GM12878 (cell line): ENCODE measurements at regions not wholly inside any gene's neighbourhood (a gene's known extent, or its start where the extent isn't known, plus 50 kb on each side); places are given as distances from the start of the nearest gene placed in this dataset.

ENCODE experiments used
- ATAC-seq: fragments of 200-7000 bp; cut with Tn5 transposase; 3 replicates; pipeline ENCODE4 v1.9.1; 2020; ENCODE audit warnings: mild to moderate bottlenecking, moderate library complexity
- BruUV-seq: library from RNA; stranded (reverse); fragments of 400-500 nt; replicated peaks from 2 replicates; lab custom pipeline; 2021; lab: Mats Ljungman, UMichigan
- CTCF ChIA-PET: fragments of 300-600 bp; sonication (Branson Sonifier 250); formaldehyde crosslinking; extraction: SDS; loops from one replicate; lab custom pipeline; 2021; ENCODE audit warnings: inconsistent platforms; lab: Yijun Ruan, JAX
- POLR2A ChIA-PET: fragments of 350-600 bp; formaldehyde crosslinking; extraction: SDS; loops from one replicate; lab custom pipeline; 2021; ENCODE audit warnings: inconsistent platforms; lab: Charles Lee
- RAD21 ChIA-PET: fragments of 300-600 bp; sonication (Branson Sonifier 250); formaldehyde crosslinking; loops from one replicate; lab custom pipeline; 2023; ENCODE audit warnings: antibody characterized with exemption; ENCODE audit not compliant: unreplicated experiment; lab: Charles Lee
- SMC1A ChIA-PET: fragments of 300-600 bp; sonication (Branson Sonifier 250); formaldehyde crosslinking; loops from one replicate; lab custom pipeline; 2023; ENCODE audit not compliant: unreplicated experiment, uncharacterized antibody; lab: Charles Lee
- DNase-seq: peaks from one replicate; pipeline ENCODE4 v3.0.0-alpha.2; 2011; ENCODE audit warnings: low read depth, low spot score
- FAIRE-seq: peaks from 3 replicates; lab custom pipeline; 2011; peaks lifted over from hg19 to GRCh38; lab: Jason Lieb, UNC
- H2AFZ ChIP-seq: 2 replicates; pipeline ENCODE4 v1.6.0; 2011; ENCODE audit warnings: low read depth, low read length, control low read depth; ENCODE audit not compliant: control insufficient read depth
- H3K27ac ChIP-seq: 2 replicates; pipeline ENCODE4 v1.5.1; 2011; ENCODE audit warnings: control low read depth; ENCODE audit not compliant: control insufficient read depth, insufficient read depth
- H3K27me3 ChIP-seq, 2 experiments: replicated peaks in 1 of 2; 2 replicates each; pipeline versions ENCODE4 v1.6.0 to v1.6.1; 2011; ENCODE audit warnings: low read length in 1 of 2; ENCODE audit not compliant: control insufficient read depth in 2 of 2, insufficient read depth in 2 of 2
- H3K36me3 ChIP-seq, 2 experiments: 2 replicates each; pipeline ENCODE4 v1.5.1; 2011; ENCODE audit warnings: low read length in 1 of 2; ENCODE audit not compliant: control insufficient read depth in 2 of 2, insufficient read depth in 2 of 2
- H3K4me1 ChIP-seq: 2 replicates; pipeline ENCODE4 v1.6.1; 2011; ENCODE audit warnings: mild to moderate bottlenecking, low read length, moderate library complexity, mixed read lengths; ENCODE audit not compliant: control insufficient read depth, insufficient read depth
- H3K4me2 ChIP-seq: 2 replicates; pipeline ENCODE4 v1.6.0; 2011; ENCODE audit warnings: control low read depth; ENCODE audit not compliant: control insufficient read depth, insufficient read depth
- H3K4me3 ChIP-seq: fragments of 200-600 bp; sonication (generic); 2 replicates; pipeline ENCODE4 v1.5.1; 2016
- H3K79me2 ChIP-seq: 2 replicates; pipeline ENCODE4 v1.6.0; 2011; ENCODE audit warnings: low read length; ENCODE audit not compliant: control insufficient read depth, insufficient read depth
- H3K9ac ChIP-seq: 2 replicates; pipeline ENCODE4 v1.8.0; 2011; ENCODE audit warnings: low read length, control low read depth, mixed read lengths; ENCODE audit not compliant: control insufficient read depth, insufficient read depth
- H3K9me3 ChIP-seq: replicated peaks from 3 replicates; pipeline ENCODE4 v1.5.1; 2011; ENCODE audit warnings: mild to moderate bottlenecking, low read length; ENCODE audit not compliant: control insufficient read depth, insufficient read depth
- H4K20me1 ChIP-seq: 2 replicates; pipeline ENCODE4 v1.6.0; 2011; ENCODE audit not compliant: control insufficient read depth, insufficient read depth
- BRCA1 ChIP-seq: IDR thresholded peaks from 2 replicates; pipeline ENCODE4 v1.6.1; 2011; ENCODE audit warnings: low read depth, low read length, improper control_type of control experiment
- CREB1 ChIP-seq: IDR thresholded peaks from 2 replicates; pipeline ENCODE4 v1.6.1; 2012; ENCODE audit warnings: low read depth, mild to moderate bottlenecking, inconsistent platforms
- IRF4 ChIP-seq: IDR thresholded peaks from 2 replicates; pipeline ENCODE4 v1.6.1; 2011; ENCODE audit warnings: low read depth, low read length
- JUNB ChIP-seq: IDR thresholded peaks from 2 replicates; pipeline ENCODE4 v1.6.1; 2016; ENCODE audit warnings: antibody characterized with exemption, mild to moderate bottlenecking
- MEF2A ChIP-seq: IDR thresholded peaks from 2 replicates; pipeline ENCODE4 v1.6.1; 2011; ENCODE audit warnings: low read depth, mild to moderate bottlenecking, low read length, moderate library complexity; ENCODE audit not compliant: insufficient read depth
- NFIC ChIP-seq: IDR thresholded peaks from 2 replicates; pipeline ENCODE4 v1.6.1; 2012; ENCODE audit warnings: low read depth, mild to moderate bottlenecking, inconsistent platforms, low read length, moderate library complexity
- NR2C1 ChIP-seq: fragments of 450-650 bp; IDR thresholded peaks from 2 replicates; pipeline ENCODE4 v1.6.1; 2017; ENCODE audit warnings: antibody characterized with exemption, mild to moderate bottlenecking, moderate library complexity
- RB1 ChIP-seq: fragments of 450-650 bp; formaldehyde crosslinking; IDR thresholded peaks from 2 replicates; pipeline ENCODE4 v1.6.1; 2017; ENCODE audit warnings: mild to moderate bottlenecking, borderline replicate concordance
- SKIL ChIP-seq: fragments of 450-650 bp; IDR thresholded peaks from 2 replicates; pipeline ENCODE4 v1.6.1; 2017; ENCODE audit warnings: mild to moderate bottlenecking, low read depth, inconsistent platforms; ENCODE audit not compliant: poor library complexity, severe bottlenecking
- SP1 ChIP-seq: IDR thresholded peaks from one replicate; pipeline ENCODE4 v1.6.1; 2011; ENCODE audit warnings: low read depth, low read length
- SREBF2 ChIP-seq: IDR thresholded peaks from 2 replicates; pipeline ENCODE4 v1.6.1; 2012; ENCODE audit warnings: mild to moderate bottlenecking, low read length
- TCF3 ChIP-seq: IDR thresholded peaks from 2 replicates; pipeline ENCODE4 v1.6.1; 2012; ENCODE audit warnings: low read depth, mild to moderate bottlenecking, low read length, borderline replicate concordance; ENCODE audit not compliant: insufficient read depth
- YY1 ChIP-seq: IDR thresholded peaks from 2 replicates; pipeline ENCODE4 v1.6.1; 2011; ENCODE audit warnings: low read depth, mild to moderate bottlenecking, low read length
- WGBS: methylation state at CpG from one replicate; pipeline ENCODE4 v1.1.6; 2016; ENCODE audit warnings: low lambda C conversion rate; ENCODE audit not compliant: insufficient replicate concordance, insufficient coverage; ENCODE audit errors: missing lambda C conversion rate; 5-methylcytosine and 5-hydroxymethylcytosine counted together
- in situ Hi-C: fragments of 300-500 bp; cut with MboI; formaldehyde crosslinking; loops from 9 replicates; pipeline ENCODE4 v1.14.3; 2018; ENCODE audit warnings: mixed read lengths
- intact Hi-C: fragments of 100-400 bp; cut with micrococcal nuclease; formaldehyde crosslinking; loops from one replicate; pipeline ENCODE4 v1.14.2; 2022; ENCODE audit not compliant: unreplicated experiment
- TF ChIP-seq, protein P1 (sequence below): IDR thresholded peaks from 2 replicates; pipeline ENCODE4 v1.6.1; 2011; ENCODE audit warnings: low read depth, low read length, improper control_type of control experiment, borderline replicate concordance

DNA sequence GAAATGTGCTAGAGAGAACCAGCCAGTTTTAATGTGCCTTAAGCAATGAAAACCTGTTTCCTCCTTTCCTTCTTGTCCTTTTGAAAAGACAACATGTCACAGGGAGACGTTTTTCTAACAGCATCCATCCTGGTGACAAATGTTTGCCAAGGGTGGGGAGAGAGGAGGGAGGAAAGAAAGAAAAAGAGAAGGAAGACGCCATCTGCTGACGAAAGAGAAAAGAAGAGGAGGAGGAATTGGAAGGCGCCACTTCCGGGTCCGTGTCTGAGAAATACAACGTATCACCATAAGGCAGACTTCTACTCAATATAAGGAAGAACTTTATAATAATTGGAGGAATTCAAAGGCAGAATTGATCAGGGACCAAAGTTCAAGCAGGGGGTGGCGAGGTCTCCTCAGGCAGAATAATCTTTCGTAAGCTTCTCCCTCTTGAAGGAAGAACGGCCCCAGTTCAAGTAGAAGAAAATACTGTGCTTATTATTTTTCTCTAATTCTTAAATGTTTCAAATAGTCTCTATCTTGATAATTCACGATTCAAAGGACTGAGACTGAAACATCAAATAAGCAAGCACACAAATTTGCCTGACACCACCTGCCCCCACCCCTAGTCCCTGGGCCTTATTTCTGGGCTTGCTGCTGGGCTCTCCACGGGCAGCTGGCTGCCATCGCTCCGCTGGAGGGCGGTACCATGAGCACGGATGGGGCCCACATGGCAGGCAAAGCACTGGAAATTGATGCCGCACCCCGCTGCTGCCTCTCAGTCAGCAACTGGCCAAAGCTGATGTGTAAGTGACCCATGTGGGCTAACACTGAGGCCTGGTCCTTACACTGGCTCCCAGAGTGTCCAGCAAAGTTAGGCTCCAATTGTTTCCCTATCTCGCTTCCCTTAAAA, 273.7 kb upstream of the KLF14 start (continued):
- peak; percentile 40 for TF ChIP-seq SKIL
- TF ChIP-seq TCF3, result 0 out of 2 replicates have a peak, but pooled peaks have one; percentile 40
- peak; percentile 48; the same call in 1 of the 2 replicates for TF ChIP-seq YY1
- TF ChIP-seq CREB1, result peak; percentile 55; the same call in 1 of the 2 replicates

- H4K20me1 ChIP-seq, result no peaks in the 10 kb centered on the region
- CTCF ChIA-PET, result interaction anchor here (0.9 to 10.4 kb wide), 11 partner anchors 8 to 112 kb away, joined by 3 to 105 read pairs (median 8); no protein-coding TSS in a partner anchor
- SMC1A ChIA-PET, result interaction anchor here (0.9 to 3.8 kb wide), 16 partner anchors 11 to 112 kb away, joined by 3 to 40 read pairs (median 5); no protein-coding TSS in a partner anchor
- H3K27ac ChIP-seq, result peak overlapping the region; percentile 89
- no peaks in the 10 kb centered on the region; a peak in 2 of 4 replicates for H3K36me3 ChIP-seq
- DNase-seq (no peak), ATAC-seq (peak; percentile 37), FAIRE-seq (no peak)
- RAD21 ChIA-PET, result interaction anchor here (1.0 to 4.3 kb wide), 8 partner anchors 11 to 112 kb away, joined by 4 to 30 read pairs (median 6); no protein-coding TSS in a partner anchor
- POLR2A ChIA-PET, result interaction anchor here (0.5 to 1.6 kb wide), 6 partner anchors 11 to 93 kb away, joined by 3 to 6 read pairs (median 4); no protein-coding TSS in a partner anchor
- peak overlapping the region; percentile 68 for H3K9ac ChIP-seq
- H3K4me3 ChIP-seq, result no peak overlapping the region
- no peaks in the 10 kb centered on the region for H3K9me3 ChIP-seq
- in situ Hi-C loops, result no loop called here
- no peaks in the 10 kb centered on the region for H3K27me3 ChIP-seq
- WGBS, result 17% methylated on average over 5 of the region's 5 CpGs
- no TSS peak for BruUV-seq
- intact Hi-C loops, result loop anchor here (2.0 kb wide), 3 partner anchors 22 to 48 kb away; no protein-coding TSS in a partner anchor
- H3K4me1 ChIP-seq, result peaks cover 54% of the 10 kb centered on the region
- H2AFZ ChIP-seq, result no peak overlapping the region; the same call in 1 of the 2 replicates
- H3K79me2 ChIP-seq, result peaks cover 46% of the 10 kb centered on the region
- H3K4me2 ChIP-seq, result peak overlapping the region; percentile 90
- TF ChIP-seq, protein P1, sequence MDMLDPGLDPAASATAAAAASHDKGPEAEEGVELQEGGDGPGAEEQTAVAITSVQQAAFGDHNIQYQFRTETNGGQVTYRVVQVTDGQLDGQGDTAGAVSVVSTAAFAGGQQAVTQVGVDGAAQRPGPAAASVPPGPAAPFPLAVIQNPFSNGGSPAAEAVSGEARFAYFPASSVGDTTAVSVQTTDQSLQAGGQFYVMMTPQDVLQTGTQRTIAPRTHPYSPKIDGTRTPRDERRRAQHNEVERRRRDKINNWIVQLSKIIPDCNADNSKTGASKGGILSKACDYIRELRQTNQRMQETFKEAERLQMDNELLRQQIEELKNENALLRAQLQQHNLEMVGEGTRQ, result no peak
- no peak for TF ChIP-seq NR2C1
- no peak for TF ChIP-seq SP1
- TF ChIP-seq BRCA1, result no peak
- peak; percentile 32 for TF ChIP-seq SKIL
- TF ChIP-seq JUNB, result peak; percentile 83
- 0 out of 2 replicates have a peak, but pooled peaks have one; percentile 13 for TF ChIP-seq IRF4
- no peak for TF ChIP-seq RB1
- TF ChIP-seq NFIC, result peak; percentile 90; the same call in 1 of the 2 replicates
- no peak for TF ChIP-seq SREBF2
- peak; percentile 82 for TF ChIP-seq MEF2A
Measured at GRCh38 chr7:131008840-131009711, 275.1 kb upstream of the KLF14 start.
